ENCODE measurements at regions not wholly inside any gene's neighbourhood (a gene's known extent, or its start where the extent isn't known, plus 50 kb on each side); places are given as distances from the start of the nearest gene placed in this dataset.
"Not testable (repeated sequence)": the region's sequence is repeated elsewhere in the genome, so short reads cannot be mapped to it uniquely, and the experiment has no call there.

- no peak for DNase-seq (ENCODE audit: low read depth)
- TF ChIP-seq CTCF (IDR thresholded peaks at IDR 0.05; ENCODE audit: low read length, missing control alignments): no peak
- H3K4me3 ChIP-seq (replicated peaks; ENCODE audit: low read depth, low read length): no peak overlapping the region
These were observed 266.1 kb downstream of the SOCS6 start for GRCh38 chr18:70554854-70555445.

GRCh38 chr18:70553936-70554260 is 265.1 kb downstream of the SOCS6 start:
- DNase-seq (ENCODE audit: low read depth): no peak
- no peak overlapping the region for H3K4me3 ChIP-seq (replicated peaks; ENCODE audit: low read depth, low read length)
- TF ChIP-seq CTCF (IDR thresholded peaks at IDR 0.05; ENCODE audit: low read length, missing control alignments): no peak

- no peak for DNase-seq (ENCODE audit: low read depth)
- TF ChIP-seq CTCF (IDR thresholded peaks at IDR 0.05; ENCODE audit: low read length, missing control alignments): no peak
- H3K4me3 ChIP-seq (replicated peaks; ENCODE audit: low read depth, low read length): no peak overlapping the region
These were observed 264.5 kb downstream of the SOCS6 start for GRCh38 chr18:70553245-70553935.

- H3K4me3 ChIP-seq (replicated peaks; ENCODE audit: low read depth, low read length): no peak overlapping the region
- no peak for DNase-seq (ENCODE audit: low read depth)
- no peak for TF ChIP-seq CTCF (IDR thresholded peaks at IDR 0.05; ENCODE audit: low read length, missing control alignments)
These were observed 247.7 kb downstream of the SOCS6 start for GRCh38 chr18:70536370-70537062.

GRCh38 chr18:70535041-70535440 is 246.2 kb downstream of the SOCS6 start:
- TF ChIP-seq CTCF (IDR thresholded peaks at IDR 0.05; ENCODE audit: low read length, missing control alignments): no peak
- DNase-seq (ENCODE audit: low read depth): no peak
- no peak overlapping the region for H3K4me3 ChIP-seq (replicated peaks; ENCODE audit: low read depth, low read length)

GRCh38 chr18:70525322-70525721 is 236.5 kb downstream of the SOCS6 start:
- not testable (repeated sequence) for DNase-seq (ENCODE audit: low read depth); H3K4me3 ChIP-seq (replicated peaks; ENCODE audit: low read depth, low read length)

- H3K4me3 ChIP-seq (replicated peaks; ENCODE audit: low read depth, low read length): no peak overlapping the region
- no peak for DNase-seq (ENCODE audit: low read depth)
These were observed 234.9 kb downstream of the SOCS6 start for GRCh38 chr18:70523792-70524182.

More at GRCh38 chr18:70523792-70524182, 234.9 kb downstream of the SOCS6 start:
- no peak for TF ChIP-seq CTCF (IDR thresholded peaks at IDR 0.05; ENCODE audit: low read length, missing control alignments)
